Keratinocyte (primary cell): ENCODE measurements at regions not wholly inside any gene's neighbourhood (a gene's known extent, or its start where the extent isn't known, plus 50 kb on each side); places are given as distances from the start of the nearest gene placed in this dataset.

Experiments used
- EZH2 ChIP-seq: IDR thresholded peaks from one replicate; pipeline ENCODE4 v1.6.1; 2012; ENCODE audit warnings: inconsistent platforms, mild to moderate bottlenecking, low read length, moderate library complexity
- TF ChIP-seq, protein P1 (sequence below), 3 experiments: IDR thresholded peaks in 1 of 3; conservative IDR thresholded peaks in 1 of 3; optimal IDR thresholded peaks in 1 of 3; 2 replicates in 2 of 3; 3 replicates in 1 of 3; pipeline versions ENCODE3 to v1.5.1; 2011; ENCODE audit warnings: low read length in 3 of 3, mild to moderate bottlenecking in 3 of 3, moderate library complexity in 2 of 3, control low read depth in 1 of 3, inconsistent platforms in 1 of 3; ENCODE audit not compliant: insufficient read depth in 2 of 3; ENCODE audit errors: extremely low read depth in 1 of 3

DNA sequence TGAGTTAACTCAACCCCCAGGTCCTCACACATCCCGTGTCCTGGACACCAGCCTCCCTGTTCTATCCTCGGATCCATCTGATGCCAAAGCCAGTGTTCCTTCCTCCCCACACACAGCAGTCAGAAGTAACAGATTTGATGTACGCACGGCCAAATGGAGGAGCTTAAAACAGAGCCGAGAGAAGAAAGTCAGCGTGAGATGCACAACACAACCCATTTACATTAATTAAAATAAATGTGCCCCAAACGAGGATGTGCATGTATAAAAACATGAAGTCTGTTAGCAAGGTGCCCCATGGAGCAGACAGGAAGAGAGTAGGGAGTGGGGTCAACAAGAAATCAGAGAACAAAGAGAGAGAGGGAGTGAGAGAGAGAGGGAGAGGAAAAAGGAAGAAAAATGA is 191.2 kb downstream of the HAUS1 start:
- TF ChIP-seq, protein P1, sequence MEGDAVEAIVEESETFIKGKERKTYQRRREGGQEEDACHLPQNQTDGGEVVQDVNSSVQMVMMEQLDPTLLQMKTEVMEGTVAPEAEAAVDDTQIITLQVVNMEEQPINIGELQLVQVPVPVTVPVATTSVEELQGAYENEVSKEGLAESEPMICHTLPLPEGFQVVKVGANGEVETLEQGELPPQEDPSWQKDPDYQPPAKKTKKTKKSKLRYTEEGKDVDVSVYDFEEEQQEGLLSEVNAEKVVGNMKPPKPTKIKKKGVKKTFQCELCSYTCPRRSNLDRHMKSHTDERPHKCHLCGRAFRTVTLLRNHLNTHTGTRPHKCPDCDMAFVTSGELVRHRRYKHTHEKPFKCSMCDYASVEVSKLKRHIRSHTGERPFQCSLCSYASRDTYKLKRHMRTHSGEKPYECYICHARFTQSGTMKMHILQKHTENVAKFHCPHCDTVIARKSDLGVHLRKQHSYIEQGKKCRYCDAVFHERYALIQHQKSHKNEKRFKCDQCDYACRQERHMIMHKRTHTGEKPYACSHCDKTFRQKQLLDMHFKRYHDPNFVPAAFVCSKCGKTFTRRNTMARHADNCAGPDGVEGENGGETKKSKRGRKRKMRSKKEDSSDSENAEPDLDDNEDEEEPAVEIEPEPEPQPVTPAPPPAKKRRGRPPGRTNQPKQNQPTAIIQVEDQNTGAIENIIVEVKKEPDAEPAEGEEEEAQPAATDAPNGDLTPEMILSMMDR (optimal IDR thresholded peaks at IDR 0.05 in 1 of 3, IDR thresholded peaks at IDR 0.05 in 1 of 3, conservative IDR thresholded peaks at IDR 0.05 in 1 of 3; ENCODE audit: extremely low read depth in 1 of 3, insufficient read depth in 2 of 3, low read length in 3 of 3) = no peak
- TF ChIP-seq EZH2 = no peak
